HFF-Myc (cell line): ENCODE measurements at regions not wholly inside any gene's neighbourhood (a gene's known extent, or its start where the extent isn't known, plus 50 kb on each side); places are given as distances from the start of the nearest gene placed in this dataset.

ENCODE experiments used
- DNase-seq: peaks from one replicate; pipeline ENCODE4 v3.0.0-alpha.2; 2011; ENCODE audit warnings: low read depth; ENCODE audit errors: extremely low read depth
- H3K4me3 ChIP-seq: replicated peaks from 2 replicates; pipeline ENCODE4 v1.5.1; 2011; ENCODE audit warnings: low read depth, mild to moderate bottlenecking, control low read depth, low read length
- CTCF ChIP-seq: IDR thresholded peaks from 2 replicates; pipeline ENCODE4 v1.5.1; 2012; ENCODE audit warnings: mild to moderate bottlenecking, low read depth, low read length, control low read depth; ENCODE audit errors: missing control alignments

GRCh38 chr6:12602342-12602741 is 114.2 kb upstream of the PHACTR1 start:
- no peak overlapping the region for H3K4me3 ChIP-seq
- no peak for DNase-seq
- TF ChIP-seq CTCF = no peak

DNA sequence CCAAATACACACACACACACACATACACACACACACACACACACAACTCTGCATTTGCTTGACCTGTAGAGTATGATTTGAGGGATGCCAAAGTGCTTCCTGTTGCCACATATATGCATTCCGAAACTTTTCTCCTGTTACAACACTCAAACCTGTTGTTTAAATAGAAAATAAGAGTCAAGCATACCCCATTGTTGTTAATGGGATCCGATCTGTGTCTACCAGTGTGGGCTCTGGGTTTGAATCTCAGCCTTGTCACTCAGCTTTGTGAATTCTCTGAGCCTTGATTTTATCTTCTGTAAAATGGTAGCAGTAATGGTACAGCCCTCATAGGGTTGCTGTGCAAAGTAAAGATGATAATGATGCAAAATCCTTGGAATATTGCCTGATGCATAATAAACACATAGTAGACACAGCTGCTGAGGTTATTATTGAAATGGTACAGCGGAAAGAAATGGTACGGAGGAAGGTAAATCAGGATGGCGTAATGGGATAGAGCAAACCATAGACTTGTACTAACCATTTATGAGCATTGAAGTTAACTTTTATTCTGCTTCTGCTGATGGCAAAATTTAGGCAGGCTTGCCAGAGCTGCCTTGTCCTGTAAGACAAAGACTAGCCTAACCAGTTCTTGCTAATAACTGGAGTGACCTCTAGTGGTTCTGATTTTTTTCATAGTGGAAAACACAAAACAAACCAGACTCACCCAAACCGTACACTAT is 113.5 kb upstream of the PHACTR1 start:
- peak; percentile 37 for DNase-seq
- TF ChIP-seq CTCF = peak; percentile 44
- H3K4me3 ChIP-seq = no peak overlapping the region

GRCh38 chr6:12603673-12604049 is 112.9 kb upstream of the PHACTR1 start:
- TF ChIP-seq CTCF = no peak
- no peak for DNase-seq
- no peak overlapping the region for H3K4me3 ChIP-seq

DNA sequence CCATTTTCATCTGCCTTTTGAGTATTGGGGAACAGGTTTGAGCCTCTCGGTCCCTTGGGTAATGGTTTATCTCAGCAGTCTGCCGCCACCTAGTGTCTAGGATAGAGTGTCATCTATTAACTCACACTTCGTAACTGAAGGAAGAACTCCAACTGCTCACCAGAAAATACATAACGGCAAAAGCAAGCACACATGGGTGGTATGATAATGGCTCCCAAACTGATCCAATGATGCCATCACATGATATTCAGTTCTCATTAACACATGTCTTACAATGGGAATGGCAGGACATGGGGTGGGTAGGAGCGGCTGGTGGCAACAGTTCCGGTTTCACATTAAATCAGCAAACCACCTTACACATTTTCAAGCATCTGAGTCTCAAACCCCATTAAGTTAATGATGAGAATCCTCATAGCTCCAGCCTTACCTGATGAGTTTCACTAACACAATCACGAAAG is 110.7 kb upstream of the PHACTR1 start:
- DNase-seq = peak; percentile 51
- H3K4me3 ChIP-seq = no peak overlapping the region
- peak; percentile 71 for TF ChIP-seq CTCF

DNA sequence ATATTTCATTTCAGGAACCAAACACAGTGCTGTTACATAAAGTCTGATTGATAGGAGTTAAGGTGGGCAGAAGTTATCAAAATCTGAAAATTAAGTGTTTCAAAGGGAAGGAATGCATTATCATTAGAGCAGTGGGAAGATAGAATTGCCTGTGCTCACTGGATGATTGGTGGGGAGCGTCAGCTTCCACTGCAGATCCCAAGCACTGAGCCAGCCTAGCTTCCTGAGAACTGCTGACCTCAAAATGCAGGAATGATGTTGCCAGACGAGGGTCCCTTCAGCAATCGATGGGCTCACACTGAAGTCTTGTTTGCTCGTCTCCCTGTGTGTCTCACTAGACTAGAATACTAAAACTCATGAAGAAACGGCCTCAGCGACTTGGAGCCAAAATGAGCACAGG is 110.0 kb upstream of the PHACTR1 start:
- H3K4me3 ChIP-seq = no peak overlapping the region
- no peak for DNase-seq
- TF ChIP-seq CTCF = no peak

GRCh38 chr6:12608016-12608860 is 108.3 kb upstream of the PHACTR1 start:
- no peak overlapping the region for H3K4me3 ChIP-seq
- TF ChIP-seq CTCF = no peak
- no peak for DNase-seq
